Right lobe of liver (tissue), 6 donors: ENCODE measurements at regions not wholly inside any gene's neighbourhood (a gene's known extent, or its start where the extent isn't known, plus 50 kb on each side); places are given as distances from the start of the nearest gene placed in this dataset.
"Not testable (repeated sequence)": the region's sequence is repeated elsewhere in the genome, so short reads cannot be mapped to it uniquely, and the experiment has no call there.

Source experiments
- ATAC-seq, 4 donors: fragments of 200-7000 bp; cut with Tn5 transposase; one replicate each; pipeline ENCODE4 v1.9.1; 2020; ENCODE audit warnings: mild to moderate bottlenecking in 4 of 4, moderate library complexity in 4 of 4
- DNase-seq, 3 donors: peaks; one replicate each; pipeline ENCODE4 v3.0.0-alpha.2; 2020
- H3K27ac ChIP-seq, 3 donors: fragments of 200-600 bp; one replicate each; pipeline ENCODE4 v1.8.0; 2022
- H3K27me3 ChIP-seq, 2 donors: fragments of 200-600 bp; one replicate each; pipeline ENCODE4 v1.8.0; 2022
- H3K36me3 ChIP-seq, 4 donors: fragments of 200-600 bp; sonication (generic) in 1 of 4; one replicate each; pipeline versions ENCODE4 v1.5.1 to v1.8.0; 2017 to 2022; ENCODE audit warnings: control low read depth in 1 of 4
- H3K4me1 ChIP-seq, 4 donors: fragments of 200-600 bp; sonication (generic) in 1 of 4; one replicate each; pipeline versions ENCODE4 v1.5.1 to v1.8.0; 2017 to 2022; ENCODE audit warnings: control low read depth in 1 of 4
- H3K4me3 ChIP-seq, 3 donors: fragments of 200-600 bp; one replicate each; pipeline ENCODE4 v1.8.0; 2022
- H3K9me3 ChIP-seq, 4 donors: fragments of 200-600 bp; sonication (generic) in 1 of 4; one replicate each; pipeline versions ENCODE4 v1.5.1 to v1.8.0; 2017 to 2022; ENCODE audit warnings: control low read depth in 1 of 4
- CTCF ChIP-seq, 4 donors: fragments of 200-600 bp in 3 of 4; fragments of 450-650 bp in 1 of 4; IDR thresholded peaks; one replicate each; pipeline versions ENCODE4 v1.5.1 to v1.8.0; 2016 to 2022; ENCODE audit warnings: antibody characterized with exemption in 4 of 4, mild to moderate bottlenecking in 2 of 4
- POLR2A ChIP-seq: fragments of 450-650 bp; IDR thresholded peaks from one replicate; pipeline ENCODE4 v1.6.1; 2017; ENCODE audit warnings: antibody characterized with exemption, mild to moderate bottlenecking
- WGBS: methylation state at CpG from one replicate; pipeline ENCODE4 v1.1.6; 2018; ENCODE audit warnings: low coverage, low lambda C conversion rate; ENCODE audit not compliant: insufficient coverage; ENCODE audit errors: missing lambda C conversion rate; 5-methylcytosine and 5-hydroxymethylcytosine counted together
- intact Hi-C, 2 donors: fragments of 100-400 bp; cut with DNase I; formaldehyde crosslinking; loops; one replicate each; pipeline versions ENCODE4 v1.11.2 to v1.14.1; 2022
- donor health status: DM: no; HTN: yes; CAD: no.
- donor health status: DM: no; HTN: no; CAD: no.
- donor health status: DM: no; HTN: no; CAD: no.
- donor health status: DM: no; HTN: yes; CAD: no.
- donor health status: DM: no; HTN: yes; CAD: no.

GRCh38 chr2:870426-870825 lies 80.2 kb upstream of the SNTG2 start:
- DNase-seq (peak in 1 of 3 donors; percentile 8), ATAC-seq (no peak)
- Histone ChIP-seq H3K27ac (no peak overlapping the region), H3K4me3 (no peak overlapping the region), H3K9me3 (no peaks in the 10 kb centered on the region), H3K4me1 (no peaks in the 10 kb centered on the region), H3K27me3 (no peaks in the 10 kb centered on the region), H3K36me3 (no peaks in the 10 kb centered on the region)
- intact Hi-C loops: no loop called here
- TF ChIP-seq CTCF (IDR thresholded peaks at IDR 0.05) (no peak), POLR2A (no peak)
- WGBS: 53% methylated on average over 6 of the region's 8 CpGs

DNA sequence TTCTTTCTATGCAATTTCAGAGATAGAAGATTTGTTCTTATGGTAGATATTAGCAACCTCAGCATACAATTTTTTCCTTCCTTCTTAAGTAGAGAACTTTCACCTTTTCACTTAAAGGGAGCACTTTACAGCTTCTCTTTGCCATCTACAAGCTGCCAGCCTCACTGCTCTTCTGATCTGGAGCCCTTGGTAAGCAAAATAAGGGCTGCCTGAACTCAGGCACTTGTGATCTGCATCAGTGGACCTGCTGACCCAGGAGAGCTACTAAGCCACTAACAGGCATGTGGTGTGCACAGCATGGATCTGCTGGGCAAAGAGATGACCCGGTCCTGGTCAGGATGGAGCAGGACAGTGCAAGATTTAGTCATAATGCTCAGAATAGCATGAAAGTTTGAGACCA lies 80.8 kb upstream of the SNTG2 start:
- Histone ChIP-seq H3K27me3 (no peaks in the 10 kb centered on the region), H3K4me3 (no peak overlapping the region), H3K4me1 (no peaks in the 10 kb centered on the region), H3K9me3 (no peaks in the 10 kb centered on the region), H3K36me3 (no peaks in the 10 kb centered on the region), H3K27ac (no peak overlapping the region)
- ATAC-seq (no peak), DNase-seq (no peak)
- TF ChIP-seq CTCF (IDR thresholded peaks at IDR 0.05) (no peak), POLR2A (no peak)
- WGBS: 86% methylated on average over 1 of the region's 1 CpG
- intact Hi-C loops: no loop called here

DNA sequence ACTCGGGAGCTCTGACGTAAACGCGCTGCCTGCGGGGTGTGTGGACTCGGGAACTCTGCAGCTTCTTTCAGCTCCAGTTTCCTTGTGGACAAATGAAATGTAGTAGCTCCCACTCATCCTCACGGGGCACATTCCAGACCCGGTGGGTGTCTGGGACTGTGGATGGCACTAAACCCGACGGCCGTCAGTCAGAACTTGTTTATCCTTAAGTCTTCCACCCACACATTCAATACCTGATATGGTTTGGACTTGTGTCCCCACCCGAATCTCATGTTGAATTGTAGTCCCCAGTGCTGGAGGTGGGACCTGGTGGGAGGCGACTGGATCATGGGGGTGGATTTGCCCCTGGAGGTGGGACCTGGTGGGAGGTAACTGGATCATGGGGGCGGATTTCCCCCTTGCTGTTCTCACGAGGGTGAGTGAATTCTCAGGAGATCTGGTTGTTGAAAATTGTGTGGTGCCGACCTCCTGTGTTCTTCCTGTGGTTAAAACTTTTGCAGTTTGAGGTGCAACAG lies 81.2 kb upstream of the SNTG2 start:
- Histone ChIP-seq H3K9me3 (no peaks in the 10 kb centered on the region), H3K36me3 (no peaks in the 10 kb centered on the region), H3K4me1 (no peaks in the 10 kb centered on the region), H3K4me3 (no peak overlapping the region), H3K27me3 (no peaks in the 10 kb centered on the region), H3K27ac (no peak overlapping the region)
- 39% methylated on average over 8 of the region's 16 CpGs for WGBS
- intact Hi-C loops: no loop called here
- TF ChIP-seq POLR2A: no peak
- TF ChIP-seq CTCF (IDR thresholded peaks at IDR 0.05): no peak
- DNase-seq (no peak), ATAC-seq (no peak)

DNA sequence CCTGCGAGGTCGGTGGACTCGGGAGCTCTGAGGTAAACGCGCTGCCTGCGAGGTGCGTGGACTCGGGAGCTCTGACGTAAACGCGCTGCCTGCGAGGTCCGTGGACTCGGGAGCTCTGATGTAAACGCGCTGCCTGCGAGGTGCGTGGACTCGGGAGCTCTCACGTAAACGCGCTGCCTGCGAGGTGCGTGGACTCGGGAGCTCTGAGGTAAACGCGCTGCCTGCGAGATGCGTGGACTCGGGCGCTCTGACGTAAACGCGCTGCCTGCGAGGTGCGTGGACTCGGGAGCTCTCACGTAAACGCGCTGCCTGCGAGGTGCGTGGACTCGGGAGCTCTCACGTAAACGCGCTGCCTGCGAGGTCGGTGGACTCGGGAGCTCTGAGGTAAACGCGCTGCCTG lies 81.8 kb upstream of the SNTG2 start:
- WGBS: 89% methylated on average over 11 of the region's 51 CpGs
- DNase-seq, H3K27ac ChIP-seq, intact Hi-C loops, H3K9me3 ChIP-seq, H3K4me1 ChIP-seq, ATAC-seq, H3K36me3 ChIP-seq, H3K27me3 ChIP-seq, H3K4me3 ChIP-seq: not testable (repeated sequence)

DNA sequence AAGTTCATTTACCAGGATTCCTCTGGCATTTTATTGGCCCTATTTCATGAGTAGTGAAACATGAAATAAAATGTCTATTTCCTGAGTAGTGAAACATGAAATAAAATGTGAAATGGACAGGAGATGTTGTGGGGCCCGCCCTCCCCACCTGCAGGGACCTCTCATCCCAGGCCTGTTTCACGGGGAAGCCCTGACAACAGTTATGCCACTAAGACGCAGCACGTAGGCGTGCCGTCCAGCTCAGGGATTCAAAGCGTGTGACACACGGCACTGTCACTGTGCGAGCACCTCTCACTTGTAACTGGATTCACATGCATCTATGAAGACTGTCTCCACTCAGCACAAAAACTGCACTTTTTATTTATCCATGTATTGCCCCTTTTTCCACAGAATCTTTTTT lies 83.4 kb upstream of the SNTG2 start:
- intact Hi-C loops: no loop called here
- DNase-seq: no peak
- ATAC-seq: no peak
- 55% methylated on average over 6 of the region's 9 CpGs for WGBS
- no peaks in the 10 kb centered on the region for H3K9me3 ChIP-seq
- no peak overlapping the region for H3K4me3 ChIP-seq
- no peak overlapping the region for H3K27ac ChIP-seq
- no peaks in the 10 kb centered on the region for H3K4me1 ChIP-seq
- no peaks in the 10 kb centered on the region for H3K36me3 ChIP-seq
- no peak for TF ChIP-seq CTCF (IDR thresholded peaks at IDR 0.05)
- no peak for TF ChIP-seq POLR2A
- H3K27me3 ChIP-seq: no peaks in the 10 kb centered on the region
